ENCODE measurements at regions not wholly inside any gene's neighbourhood (a gene's known extent, or its start where the extent isn't known, plus 50 kb on each side); places are given as distances from the start of the nearest gene placed in this dataset.

GRCh38 chr6:112739766-112740165 lies 392.6 kb downstream of the RFPL4B start:
- no peak for FAIRE-seq
- no peak overlapping the region for H2AFZ ChIP-seq (ENCODE audit: low read depth, low read length)
- no peaks in the 10 kb centered on the region for H3K9me3 ChIP-seq (replicated peaks; ENCODE audit: control insufficient read depth, insufficient read depth, low read length)
- no peaks in the 10 kb centered on the region for H3K4me1 ChIP-seq (ENCODE audit: control insufficient read depth, extremely low read depth, insufficient read depth, low read length)
- no peak overlapping the region for H3K9ac ChIP-seq (replicated peaks; ENCODE audit: extremely low read depth, insufficient read depth, low read length)
- H3K79me2 ChIP-seq (ENCODE audit: control insufficient read depth, insufficient read depth, low read length), result no peaks in the 10 kb centered on the region
- dilution Hi-C loops (cut with MboI; ENCODE audit: extremely low pct_ligation_motif_present, low sequenced_read_pairs), result no loop called here
- TF ChIP-seq FOS (IDR thresholded peaks at IDR 0.05; ENCODE audit: borderline replicate concordance, insufficient read depth, low read length), result no peak
- no peak for TF ChIP-seq MAX (IDR thresholded peaks at IDR 0.05; ENCODE audit: insufficient read depth, insufficient read length)
- no peak overlapping the region for H3K27ac ChIP-seq (ENCODE audit: insufficient read depth, low read depth, low read length)
- no TSS peak for BruUV-seq (replicated peaks)
- no peaks in the 10 kb centered on the region for H3K9me1 ChIP-seq (replicated peaks; ENCODE audit: control insufficient read depth, extremely low read depth, insufficient read depth, low read length)
- POLR2A ChIA-PET, result no interaction called here
- H3K4me3 ChIP-seq (replicated peaks in 1 of 3; ENCODE audit: insufficient read depth in 1 of 3, low read depth in 1 of 3, low read length in 3 of 3), result no peak overlapping the region
- no peak overlapping the region for H3K4me2 ChIP-seq (ENCODE audit: insufficient read depth, low read length)
- H3K36me3 ChIP-seq (ENCODE audit: control insufficient read depth in 2 of 2, extremely low read depth in 1 of 2, insufficient read depth in 2 of 2, low read length in 2 of 2), result no peaks in the 10 kb centered on the region
- no peak for DNase-seq (ENCODE audit: low read depth, low spot score)
- H3K27me3 ChIP-seq (ENCODE audit: control insufficient read depth in 2 of 2, insufficient read depth in 2 of 2, low read length in 2 of 2), result no peaks in the 10 kb centered on the region
- CTCF ChIA-PET, result interaction anchor here (1.8 kb wide), 1 partner anchor 11 kb away, joined by 5 read pairs; no protein-coding TSS in a partner anchor
- intact Hi-C loops (cut with micrococcal nuclease), result no loop called here
- no peaks in the 10 kb centered on the region for H4K20me1 ChIP-seq (replicated peaks; ENCODE audit: control insufficient read depth, extremely low read depth, insufficient read depth, low read length)

DNA sequence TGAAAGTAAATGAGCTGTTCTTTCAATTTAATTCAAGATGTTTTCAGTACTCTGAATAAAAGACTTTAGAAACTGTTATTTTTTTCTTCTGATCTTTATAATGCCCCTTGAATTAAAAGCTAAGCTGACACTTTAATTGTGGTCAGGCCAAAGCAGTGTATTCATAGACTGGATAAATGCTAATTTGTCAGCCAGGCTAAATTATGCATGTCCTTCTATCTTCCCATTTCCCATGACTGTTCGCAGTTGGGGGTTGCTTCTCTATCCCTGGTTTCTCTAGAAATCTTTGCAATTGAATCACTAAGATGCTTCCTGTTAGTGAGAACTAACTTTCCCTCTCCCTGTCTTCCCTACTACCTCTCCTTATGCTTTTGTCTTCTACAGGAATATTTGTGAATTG lies 396.2 kb downstream of the RFPL4B start:
- H4K20me1 ChIP-seq (replicated peaks; ENCODE audit: control insufficient read depth, extremely low read depth, insufficient read depth, low read length), result no peaks in the 10 kb centered on the region

More for the DNA sequence above, 396.2 kb downstream of the RFPL4B start:
- H2AFZ ChIP-seq (ENCODE audit: low read depth, low read length), result no peak overlapping the region
- H3K9me3 ChIP-seq (replicated peaks; ENCODE audit: control insufficient read depth, insufficient read depth, low read length), result no peaks in the 10 kb centered on the region
- no peak overlapping the region for H3K4me2 ChIP-seq (ENCODE audit: insufficient read depth, low read length)
- H3K36me3 ChIP-seq (ENCODE audit: control insufficient read depth in 2 of 2, extremely low read depth in 1 of 2, insufficient read depth in 2 of 2, low read length in 2 of 2), result no peaks in the 10 kb centered on the region
- intact Hi-C loops (cut with micrococcal nuclease), result no loop called here
- no peaks in the 10 kb centered on the region for H3K27me3 ChIP-seq (ENCODE audit: control insufficient read depth in 2 of 2, insufficient read depth in 2 of 2, low read length in 2 of 2)
- dilution Hi-C loops (cut with MboI; ENCODE audit: extremely low pct_ligation_motif_present, low sequenced_read_pairs), result no loop called here
- no peak overlapping the region for H3K9ac ChIP-seq (replicated peaks; ENCODE audit: extremely low read depth, insufficient read depth, low read length)
- TF ChIP-seq POLR2A (IDR thresholded peaks at IDR 0.05; ENCODE audit: low read depth, low read length), result no peak
- TF ChIP-seq GATA2 (IDR thresholded peaks at IDR 0.05; ENCODE audit: insufficient read depth, insufficient read length, low read depth, low read length), result no peak
- TF ChIP-seq MYC (IDR thresholded peaks at IDR 0.05; ENCODE audit: low read depth, low read length), result no peak
- TF ChIP-seq EZH2 (IDR thresholded peaks at IDR 0.05; ENCODE audit: borderline replicate concordance, low read depth, low read length, severe bottlenecking), result no peak
- no peak for TF ChIP-seq POLR2AphosphoS5 (IDR thresholded peaks at IDR 0.05; ENCODE audit: insufficient read depth, low read depth, low read length)
- no peak for TF ChIP-seq CTCF (IDR thresholded peaks at IDR 0.05; ENCODE audit: extremely low read depth in 1 of 2, insufficient read depth in 1 of 2, low read depth in 1 of 2, low read length in 2 of 2)
- no peak for TF ChIP-seq MAX (IDR thresholded peaks at IDR 0.05; ENCODE audit: insufficient read depth, insufficient read length)
- no peak for TF ChIP-seq FOS (IDR thresholded peaks at IDR 0.05; ENCODE audit: borderline replicate concordance, insufficient read depth, low read length)
- TF ChIP-seq JUN (IDR thresholded peaks at IDR 0.05; ENCODE audit: borderline replicate concordance, insufficient read depth, insufficient read length, low read depth), result no peak
- no peaks in the 10 kb centered on the region for H3K79me2 ChIP-seq (ENCODE audit: control insufficient read depth, insufficient read depth, low read length)
- H3K27ac ChIP-seq (ENCODE audit: insufficient read depth, low read depth, low read length), result no peak overlapping the region
- no peaks in the 10 kb centered on the region for H3K4me1 ChIP-seq (ENCODE audit: control insufficient read depth, extremely low read depth, insufficient read depth, low read length)
- ChIA-PET CTCF (interaction anchor here (2.0 kb wide), 1 partner anchor 12 kb away, joined by 4 read pairs; no protein-coding TSS in a partner anchor), POLR2A (no interaction called here)
- FAIRE-seq, result no peak
- DNase-seq (ENCODE audit: low read depth, low spot score), result no peak
- H3K4me3 ChIP-seq (replicated peaks in 1 of 3; ENCODE audit: insufficient read depth in 1 of 3, low read depth in 1 of 3, low read length in 3 of 3), result no peak overlapping the region
- BruUV-seq (replicated peaks), result no TSS peak
- H3K9me1 ChIP-seq (replicated peaks; ENCODE audit: control insufficient read depth, extremely low read depth, insufficient read depth, low read length), result no peaks in the 10 kb centered on the region

Measured in endothelial cell of umbilical vein (primary cell).